ENCODE measurements at regions not wholly inside any gene's neighbourhood (a gene's known extent, or its start where the extent isn't known, plus 50 kb on each side); places are given as distances from the start of the nearest gene placed in this dataset.

DNA sequence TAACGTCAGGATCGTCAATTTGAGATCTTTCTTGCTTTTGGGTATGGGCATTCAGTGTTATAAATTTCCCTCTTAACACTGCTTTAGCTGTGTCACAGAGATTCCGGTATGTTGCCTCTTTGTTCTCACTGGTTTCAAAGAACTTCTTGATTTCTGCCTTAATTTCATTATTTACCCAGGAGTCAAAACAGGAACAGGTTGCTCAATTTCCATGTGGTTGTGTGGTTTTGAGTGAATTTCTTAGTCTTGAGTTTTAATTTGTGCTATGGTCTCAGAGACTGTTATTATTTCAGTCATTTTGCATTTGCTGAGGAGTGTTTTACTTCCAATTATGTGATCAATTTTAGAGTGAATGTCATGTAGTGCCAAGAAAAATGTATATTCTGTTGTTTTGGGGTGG, 153.1 kb downstream of the PCDH17 start:
- TF ChIP-seq, protein P1, sequence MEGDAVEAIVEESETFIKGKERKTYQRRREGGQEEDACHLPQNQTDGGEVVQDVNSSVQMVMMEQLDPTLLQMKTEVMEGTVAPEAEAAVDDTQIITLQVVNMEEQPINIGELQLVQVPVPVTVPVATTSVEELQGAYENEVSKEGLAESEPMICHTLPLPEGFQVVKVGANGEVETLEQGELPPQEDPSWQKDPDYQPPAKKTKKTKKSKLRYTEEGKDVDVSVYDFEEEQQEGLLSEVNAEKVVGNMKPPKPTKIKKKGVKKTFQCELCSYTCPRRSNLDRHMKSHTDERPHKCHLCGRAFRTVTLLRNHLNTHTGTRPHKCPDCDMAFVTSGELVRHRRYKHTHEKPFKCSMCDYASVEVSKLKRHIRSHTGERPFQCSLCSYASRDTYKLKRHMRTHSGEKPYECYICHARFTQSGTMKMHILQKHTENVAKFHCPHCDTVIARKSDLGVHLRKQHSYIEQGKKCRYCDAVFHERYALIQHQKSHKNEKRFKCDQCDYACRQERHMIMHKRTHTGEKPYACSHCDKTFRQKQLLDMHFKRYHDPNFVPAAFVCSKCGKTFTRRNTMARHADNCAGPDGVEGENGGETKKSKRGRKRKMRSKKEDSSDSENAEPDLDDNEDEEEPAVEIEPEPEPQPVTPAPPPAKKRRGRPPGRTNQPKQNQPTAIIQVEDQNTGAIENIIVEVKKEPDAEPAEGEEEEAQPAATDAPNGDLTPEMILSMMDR (IDR thresholded peaks at IDR 0.05), result no peak
- no peak for TF ChIP-seq POLR2A (IDR thresholded peaks at IDR 0.05)
